HG02759 (cell line): ENCODE measurements at regions not wholly inside any gene's neighbourhood (a gene's known extent, or its start where the extent isn't known, plus 50 kb on each side); places are given as distances from the start of the nearest gene placed in this dataset.

Source experiments
- ATAC-seq: cut with Tn5 transposase; IDR thresholded peaks from one replicate; pipeline ENCODE4 v1.9.1; 2021; ENCODE audit warnings: mild to moderate bottlenecking, moderate library complexity; ENCODE audit not compliant: unreplicated experiment

GRCh38 chr9:19513671-19514275 lies 105.0 kb downstream of the ACER2 start:
- ATAC-seq, result no peak

- ATAC-seq, result no peak
These were observed 103.5 kb downstream of the ACER2 start for GRCh38 chr9:19512103-19512832.

DNA sequence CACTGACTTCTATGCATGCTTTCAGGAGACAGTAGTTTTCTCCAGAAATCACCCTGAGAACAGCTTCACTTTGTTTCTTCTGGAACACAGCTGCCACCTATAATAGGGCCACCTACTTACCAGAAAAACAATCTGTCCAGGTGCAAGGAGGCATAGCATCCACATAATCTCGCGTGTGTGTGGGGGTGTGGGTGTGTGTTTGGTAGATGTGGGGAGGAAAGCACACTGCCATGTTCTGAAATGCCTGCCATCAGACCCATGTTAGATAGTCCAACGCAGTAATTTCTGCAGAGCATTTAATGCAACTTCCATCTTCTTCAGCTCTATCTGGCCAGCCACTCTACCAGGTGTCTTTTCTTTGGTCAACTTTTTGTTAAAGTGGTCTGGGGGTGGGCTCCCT lies 102.9 kb downstream of the ACER2 start:
- ATAC-seq, result no peak

GRCh38 chr9:19510907-19511306 lies 102.1 kb downstream of the ACER2 start:
- ATAC-seq, result no peak
